OCI-LY1 (cell line): ENCODE measurements at regions not wholly inside any gene's neighbourhood (a gene's known extent, or its start where the extent isn't known, plus 50 kb on each side); places are given as distances from the start of the nearest gene placed in this dataset.

Experiments
- H2AFZ ChIP-seq: fragments of 200-600 bp; sonication (generic), shearing (Covaris generic); 2 replicates; pipeline ENCODE4 v1.6.0; 2014; ENCODE audit warnings: antibody characterized with exemption, mild to moderate bottlenecking, low read length
- H3F3A ChIP-seq: fragments of 200-600 bp; sonication (generic), shearing (Covaris generic); 2 replicates; pipeline ENCODE4 v1.6.0; 2014; ENCODE audit warnings: mild to moderate bottlenecking, antibody characterized with exemption, low read length, moderate library complexity; ENCODE audit not compliant: insufficient read depth
- H3K27ac ChIP-seq: fragments of 200-600 bp; sonication (generic); 2 replicates; pipeline ENCODE4 v1.5.1; 2014; ENCODE audit warnings: low read length, mixed run types, mild to moderate bottlenecking, low read depth; ENCODE audit not compliant: poor library complexity, severe bottlenecking
- H3K27me3 ChIP-seq: fragments of 200-600 bp; sonication (generic); 2 replicates; pipeline ENCODE4 v1.6.0; 2014; ENCODE audit warnings: antibody characterized with exemption, mild to moderate bottlenecking, low read length, moderate library complexity; ENCODE audit not compliant: insufficient read depth
- H3K36me3 ChIP-seq: fragments of 200-600 bp; sonication (generic); 2 replicates; pipeline ENCODE4 v1.6.1; 2014; ENCODE audit warnings: mild to moderate bottlenecking, antibody characterized with exemption, low read length, moderate library complexity, mixed read lengths; ENCODE audit not compliant: insufficient read depth
- H3K4me1 ChIP-seq: fragments of 200-600 bp; sonication (generic); 2 replicates; pipeline ENCODE4 v1.5.1; 2014; ENCODE audit warnings: mild to moderate bottlenecking, low read length, moderate library complexity; ENCODE audit not compliant: insufficient read depth, severe bottlenecking
- H3K4me2 ChIP-seq: fragments of 200-600 bp; sonication (generic), shearing (Covaris generic); 2 replicates; pipeline ENCODE4 v1.6.1; 2014; ENCODE audit warnings: low read length
- H3K4me3 ChIP-seq: fragments of 200-600 bp; sonication (generic); 2 replicates; pipeline ENCODE4 v1.5.1; 2014; ENCODE audit warnings: low read length, low read depth, mild to moderate bottlenecking, mixed read lengths; ENCODE audit not compliant: poor library complexity, severe bottlenecking
- H3K79me2 ChIP-seq: fragments of 200-600 bp; shearing (Covaris generic); 2 replicates; pipeline ENCODE4 v1.6.1; 2016; ENCODE audit warnings: mixed run types, low read length, mixed read lengths; ENCODE audit not compliant: insufficient read depth
- H3K9ac ChIP-seq: fragments of 200-600 bp; sonication (generic), shearing (Covaris generic); 2 replicates; pipeline ENCODE4 v1.6.1; 2014; ENCODE audit warnings: mild to moderate bottlenecking, low read length, mixed read lengths
- H3K9me2 ChIP-seq: fragments of 200-600 bp; sonication (generic), shearing (Covaris generic); 2 replicates; pipeline ENCODE4 v1.6.1; 2014; ENCODE audit warnings: low read depth, mild to moderate bottlenecking, low read length, mixed read lengths
- H3K9me3 ChIP-seq: fragments of 200-600 bp; shearing (Covaris generic); 2 replicates; pipeline ENCODE4 v1.6.1; 2014; ENCODE audit warnings: low read length, mixed read lengths
- H4K20me1 ChIP-seq: fragments of 200-600 bp; sonication (generic), shearing (Covaris generic); 2 replicates; pipeline ENCODE4 v1.6.0; 2016; ENCODE audit warnings: mild to moderate bottlenecking, low read length; ENCODE audit not compliant: insufficient read depth
- CTCF ChIP-seq: fragments of 200-600 bp; sonication (generic), shearing (Covaris generic); IDR thresholded peaks from 2 replicates; pipeline ENCODE4 v1.5.1; 2017; ENCODE audit warnings: mild to moderate bottlenecking, antibody characterized with exemption, low read length, moderate library complexity, mixed read lengths
- EZH2 ChIP-seq: fragments of 200-600 bp; sonication (generic), shearing (Covaris generic); IDR thresholded peaks from 2 replicates; pipeline ENCODE4 v1.8.0; 2017; ENCODE audit warnings: borderline replicate concordance, mixed run types, mild to moderate bottlenecking, antibody characterized with exemption, low read length, moderate library complexity, mixed read lengths

- no peaks in the 10 kb centered on the region for H3K9me2 ChIP-seq
- no peak overlapping the region for H3K4me2 ChIP-seq
- no peaks in the 10 kb centered on the region for H3K36me3 ChIP-seq
- H3K4me1 ChIP-seq: no peaks in the 10 kb centered on the region
- no peaks in the 10 kb centered on the region for H3K9me3 ChIP-seq
- H3K27ac ChIP-seq: no peak overlapping the region
- H3K79me2 ChIP-seq: no peaks in the 10 kb centered on the region
- H2AFZ ChIP-seq: no peak overlapping the region
- H3K9ac ChIP-seq: no peak overlapping the region
- no peak for TF ChIP-seq EZH2
- no peak for TF ChIP-seq CTCF
- H3K4me3 ChIP-seq: no peak overlapping the region
- no peaks in the 10 kb centered on the region; the same call in 1 of the 2 replicates for H3F3A ChIP-seq
- peaks cover 3% of the 10 kb centered on the region; the same call in 1 of the 2 replicates for H4K20me1 ChIP-seq
- H3K27me3 ChIP-seq: no peaks in the 10 kb centered on the region
These were observed 66.2 kb downstream of the EXOSC2 start for GRCh38 chr9:130759738-130760137.

GRCh38 chr9:130763331-130764171 lies 70.0 kb downstream of the EXOSC2 start:
- Histone ChIP-seq H3K4me1 (peaks cover 4% of the 10 kb centered on the region), H3K27ac (no peak overlapping the region), H3K9me2 (no peaks in the 10 kb centered on the region), H3K27me3 (no peaks in the 10 kb centered on the region), H3K9me3 (no peaks in the 10 kb centered on the region), H2AFZ (no peak overlapping the region), H3K9ac (no peak overlapping the region), H3K79me2 (no peaks in the 10 kb centered on the region), H3K4me3 (no peak overlapping the region), H4K20me1 (peaks cover 3% of the 10 kb centered on the region; the same call in 1 of the 2 replicates), H3F3A (no peaks in the 10 kb centered on the region), H3K4me2 (no peak overlapping the region), H3K36me3 (no peaks in the 10 kb centered on the region)
- TF ChIP-seq CTCF: no peak
- no peak for TF ChIP-seq EZH2

- Histone ChIP-seq H4K20me1 (peaks cover 3% of the 10 kb centered on the region; the same call in 1 of the 2 replicates), H3K27ac (no peak overlapping the region)
- TF ChIP-seq EZH2 (no peak), CTCF (no peak)
These were observed 69.7 kb upstream of the ABL1 start for GRCh38 chr9:130765137-130766020.

More at GRCh38 chr9:130765137-130766020, 69.7 kb upstream of the ABL1 start:
- H3K9me3 ChIP-seq: no peaks in the 10 kb centered on the region
- no peaks in the 10 kb centered on the region for H3K27me3 ChIP-seq
- H3F3A ChIP-seq: no peaks in the 10 kb centered on the region
- H3K4me3 ChIP-seq: no peak overlapping the region
- no peaks in the 10 kb centered on the region for H3K9me2 ChIP-seq
- no peaks in the 10 kb centered on the region for H3K36me3 ChIP-seq
- no peak overlapping the region for H2AFZ ChIP-seq
- H3K4me1 ChIP-seq: peaks cover 4% of the 10 kb centered on the region
- no peak overlapping the region for H3K4me2 ChIP-seq
- H3K79me2 ChIP-seq: no peaks in the 10 kb centered on the region
- no peak overlapping the region for H3K9ac ChIP-seq
